ENCODE measurements at regions not wholly inside any gene's neighbourhood (a gene's known extent, or its start where the extent isn't known, plus 50 kb on each side); places are given as distances from the start of the nearest gene placed in this dataset.

- H3K79me1 ChIP-seq (ENCODE audit: low read depth, low read length): no peaks in the 10 kb centered on the region
- no peak overlapping the region for H3K27ac ChIP-seq (replicated peaks; ENCODE audit: low read length)
- no peak overlapping the region for H3K9ac ChIP-seq (ENCODE audit: low read depth, low read length, poor library complexity)
- H3K14ac ChIP-seq (ENCODE audit: low read length): no peak overlapping the region
- no peak overlapping the region for H3K18ac ChIP-seq (ENCODE audit: low read length)
- H2BK15ac ChIP-seq (ENCODE audit: low read length): no peak overlapping the region
- H2AK5ac ChIP-seq (ENCODE audit: low read depth, low read length): no peak overlapping the region
- no peak overlapping the region for H4K8ac ChIP-seq (ENCODE audit: low read depth, low read length)
- WGBS, 2 donors (ENCODE audit: extremely low coverage in 2 of 2, insufficient read length in 2 of 2, insufficient replicate concordance in 1 of 2): no CpG with 5 or more reads among the region's 4 CpGs
- H3K4me1 ChIP-seq (ENCODE audit: control insufficient read depth in 2 of 2, insufficient read depth in 1 of 2, low read depth in 1 of 2, low read length in 2 of 2): peaks cover 10 to 30% of the 10 kb centered on the region in 2 donors
- H2BK12ac ChIP-seq (ENCODE audit: low read length): no peak overlapping the region
- no peak overlapping the region for H4K91ac ChIP-seq (ENCODE audit: low read depth, low read length, poor library complexity)
- H3K36me3 ChIP-seq (replicated peaks in 1 of 2; ENCODE audit: control insufficient read depth in 2 of 2, insufficient read depth in 2 of 2, low read length in 2 of 2): no peaks in the 10 kb centered on the region
- H3K4me2 ChIP-seq (ENCODE audit: insufficient read depth, low read length, poor library complexity, severe bottlenecking): no peak overlapping the region
- no peaks in the 10 kb centered on the region for H3K27me3 ChIP-seq (ENCODE audit: control insufficient read depth in 3 of 3, insufficient read depth in 3 of 3, low read depth in 1 of 3, low read length in 3 of 3)
- H2BK120ac ChIP-seq (ENCODE audit: low read depth, low read length): no peak overlapping the region
- H3K23ac ChIP-seq (ENCODE audit: low read depth, low read length, poor library complexity): no peak overlapping the region
- H3K9me3 ChIP-seq (replicated peaks in 1 of 2; ENCODE audit: control insufficient read depth in 2 of 2, insufficient read depth in 1 of 2, low read depth in 1 of 2, low read length in 2 of 2): peaks cover 0 to 9% of the 10 kb centered on the region in 2 donors
- H3K4me3 ChIP-seq (ENCODE audit: low read length in 2 of 2): no peak overlapping the region
- H3K4ac ChIP-seq (ENCODE audit: low read length): no peak overlapping the region
- no peak overlapping the region for H2AFZ ChIP-seq (ENCODE audit: low read length)
- no peak for DNase-seq (ENCODE audit: low spot score)
- no peak overlapping the region for H2BK5ac ChIP-seq (ENCODE audit: low read length)
Observed at GRCh38 chr18:27717250-27717649, 459.7 kb downstream of the CDH2 start.

GRCh38 chr18:27715751-27716150, 461.2 kb downstream of the CDH2 start:
- Histone ChIP-seq H3K27me3 (ENCODE audit: control insufficient read depth in 3 of 3, insufficient read depth in 3 of 3, low read depth in 1 of 3, low read length in 3 of 3) (no peaks in the 10 kb centered on the region), H4K91ac (ENCODE audit: low read depth, low read length, poor library complexity) (no peak overlapping the region), H3K18ac (ENCODE audit: low read length) (no peak overlapping the region), H4K8ac (ENCODE audit: low read depth, low read length) (no peak overlapping the region), H2AK5ac (ENCODE audit: low read depth, low read length) (no peak overlapping the region), H3K9me3 (replicated peaks in 1 of 2; ENCODE audit: control insufficient read depth in 2 of 2, insufficient read depth in 1 of 2, low read depth in 1 of 2, low read length in 2 of 2) (peaks cover 0 to 9% of the 10 kb centered on the region in 2 donors), H3K4ac (ENCODE audit: low read length) (no peak overlapping the region), H2BK15ac (ENCODE audit: low read length) (no peak overlapping the region), H3K4me2 (ENCODE audit: insufficient read depth, low read length, poor library complexity, severe bottlenecking) (no peak overlapping the region), H2AFZ (ENCODE audit: low read length) (no peak overlapping the region), H2BK5ac (ENCODE audit: low read length) (no peak overlapping the region), H2BK120ac (ENCODE audit: low read depth, low read length) (no peak overlapping the region), H3K4me1 (ENCODE audit: control insufficient read depth in 2 of 2, insufficient read depth in 1 of 2, low read depth in 1 of 2, low read length in 2 of 2) (peaks cover 10 to 38% of the 10 kb centered on the region in 2 donors), H2BK12ac (ENCODE audit: low read length) (no peak overlapping the region), H3K14ac (ENCODE audit: low read length) (no peak overlapping the region), H3K9ac (ENCODE audit: low read depth, low read length, poor library complexity) (no peak overlapping the region), H3K79me1 (ENCODE audit: low read depth, low read length) (no peaks in the 10 kb centered on the region), H3K36me3 (replicated peaks in 1 of 2; ENCODE audit: control insufficient read depth in 2 of 2, insufficient read depth in 2 of 2, low read length in 2 of 2) (no peaks in the 10 kb centered on the region), H3K23ac (ENCODE audit: low read depth, low read length, poor library complexity) (no peak overlapping the region), H3K4me3 (ENCODE audit: low read length in 2 of 2) (no peak overlapping the region), H3K27ac (replicated peaks; ENCODE audit: low read length) (no peak overlapping the region)
- DNase-seq (ENCODE audit: low spot score): no peak
- WGBS, 2 donors (ENCODE audit: extremely low coverage in 2 of 2, insufficient read length in 2 of 2, insufficient replicate concordance in 1 of 2): no CpG with 5 or more reads among the region's 3 CpGs

- Histone ChIP-seq H3K9me3 (replicated peaks in 1 of 2; ENCODE audit: control insufficient read depth in 2 of 2, insufficient read depth in 1 of 2, low read depth in 1 of 2, low read length in 2 of 2) (peaks cover 0 to 19% of the 10 kb centered on the region in 2 donors), H2AK5ac (ENCODE audit: low read depth, low read length) (no peak overlapping the region), H2BK15ac (ENCODE audit: low read length) (no peak overlapping the region), H4K8ac (ENCODE audit: low read depth, low read length) (no peak overlapping the region), H2AFZ (ENCODE audit: low read length) (no peak overlapping the region), H2BK120ac (ENCODE audit: low read depth, low read length) (no peak overlapping the region), H3K4ac (ENCODE audit: low read length) (no peak overlapping the region), H2BK5ac (ENCODE audit: low read length) (no peak overlapping the region), H3K23ac (ENCODE audit: low read depth, low read length, poor library complexity) (no peak overlapping the region), H3K4me1 (ENCODE audit: control insufficient read depth in 2 of 2, insufficient read depth in 1 of 2, low read depth in 1 of 2, low read length in 2 of 2) (peaks cover 10 to 34% of the 10 kb centered on the region in 2 donors), H4K91ac (ENCODE audit: low read depth, low read length, poor library complexity) (no peak overlapping the region), H3K14ac (ENCODE audit: low read length) (no peak overlapping the region), H3K4me3 (ENCODE audit: low read length in 2 of 2) (no peak overlapping the region), H3K27me3 (ENCODE audit: control insufficient read depth in 3 of 3, insufficient read depth in 3 of 3, low read depth in 1 of 3, low read length in 3 of 3) (no peaks in the 10 kb centered on the region), H3K79me1 (ENCODE audit: low read depth, low read length) (no peaks in the 10 kb centered on the region), H3K36me3 (replicated peaks in 1 of 2; ENCODE audit: control insufficient read depth in 2 of 2, insufficient read depth in 2 of 2, low read length in 2 of 2) (no peaks in the 10 kb centered on the region), H3K4me2 (ENCODE audit: insufficient read depth, low read length, poor library complexity, severe bottlenecking) (no peak overlapping the region), H3K9ac (ENCODE audit: low read depth, low read length, poor library complexity) (no peak overlapping the region), H2BK12ac (ENCODE audit: low read length) (no peak overlapping the region), H3K27ac (replicated peaks; ENCODE audit: low read length) (peak overlapping the region; percentile 3), H3K18ac (ENCODE audit: low read length) (no peak overlapping the region)
- no peak for DNase-seq (ENCODE audit: low spot score)
- no CpG with 5 or more reads among the region's 3 CpGs for WGBS, 2 donors (ENCODE audit: extremely low coverage in 2 of 2, insufficient read length in 2 of 2, insufficient replicate concordance in 1 of 2)
Observed at GRCh38 chr18:27713738-27714095, 463.2 kb downstream of the CDH2 start.

- Histone ChIP-seq H3K14ac (ENCODE audit: low read length) (no peak overlapping the region), H3K4me2 (ENCODE audit: insufficient read depth, low read length, poor library complexity, severe bottlenecking) (no peak overlapping the region), H3K27me3 (ENCODE audit: control insufficient read depth in 3 of 3, insufficient read depth in 3 of 3, low read depth in 1 of 3, low read length in 3 of 3) (no peaks in the 10 kb centered on the region), H3K4me1 (ENCODE audit: control insufficient read depth in 2 of 2, insufficient read depth in 1 of 2, low read depth in 1 of 2, low read length in 2 of 2) (peaks cover 10 to 34% of the 10 kb centered on the region in 2 donors), H2BK5ac (ENCODE audit: low read length) (no peak overlapping the region), H3K36me3 (replicated peaks in 1 of 2; ENCODE audit: control insufficient read depth in 2 of 2, insufficient read depth in 2 of 2, low read length in 2 of 2) (no peaks in the 10 kb centered on the region), H3K4ac (ENCODE audit: low read length) (no peak overlapping the region), H2AK5ac (ENCODE audit: low read depth, low read length) (no peak overlapping the region), H2AFZ (ENCODE audit: low read length) (peak overlapping the region; percentile 11), H4K8ac (ENCODE audit: low read depth, low read length) (no peak overlapping the region), H2BK12ac (ENCODE audit: low read length) (no peak overlapping the region), H2BK15ac (ENCODE audit: low read length) (no peak overlapping the region), H3K18ac (ENCODE audit: low read length) (no peak overlapping the region), H3K9ac (ENCODE audit: low read depth, low read length, poor library complexity) (no peak overlapping the region), H2BK120ac (ENCODE audit: low read depth, low read length) (no peak overlapping the region), H3K9me3 (replicated peaks in 1 of 2; ENCODE audit: control insufficient read depth in 2 of 2, insufficient read depth in 1 of 2, low read depth in 1 of 2, low read length in 2 of 2) (peaks cover 0 to 18% of the 10 kb centered on the region in 2 donors), H4K91ac (ENCODE audit: low read depth, low read length, poor library complexity) (no peak overlapping the region), H3K4me3 (ENCODE audit: low read length in 2 of 2) (no peak overlapping the region), H3K27ac (replicated peaks; ENCODE audit: low read length) (peak overlapping the region; percentile 73), H3K79me1 (ENCODE audit: low read depth, low read length) (no peaks in the 10 kb centered on the region), H3K23ac (ENCODE audit: low read depth, low read length, poor library complexity) (no peak overlapping the region)
- WGBS, 2 donors (ENCODE audit: extremely low coverage in 2 of 2, insufficient read length in 2 of 2, insufficient replicate concordance in 1 of 2): no CpG with 5 or more reads among the region's 2 CpGs
- DNase-seq (ENCODE audit: low spot score): peak; percentile 48
Observed at GRCh38 chr18:27713037-27713737, 463.7 kb downstream of the CDH2 start.

Measured in neuronal stem cell (in vitro differentiated cells).